ENCODE measurements at regions not wholly inside any gene's neighbourhood (a gene's known extent, or its start where the extent isn't known, plus 50 kb on each side); places are given as distances from the start of the nearest gene placed in this dataset.

DNA sequence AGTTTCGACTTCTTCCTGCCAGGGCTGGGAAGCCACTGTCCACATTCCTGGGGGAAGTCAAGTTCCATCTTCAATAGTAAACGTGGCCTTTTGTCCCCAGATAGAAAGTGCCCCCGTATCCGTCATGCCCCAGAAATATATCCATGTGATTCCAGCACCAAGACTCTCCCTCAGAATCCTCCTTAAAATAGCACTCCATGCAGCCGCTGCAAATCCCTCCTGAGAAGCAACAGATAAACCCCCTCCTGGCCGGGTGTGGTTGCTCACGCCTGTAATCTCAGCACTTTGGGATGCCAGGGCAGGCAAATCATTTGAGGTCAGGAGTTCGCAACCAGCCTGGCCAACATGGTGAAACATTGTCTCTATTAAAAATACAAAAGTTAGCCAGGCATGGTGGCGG, 126.1 kb downstream of the OLFM1 start:
- in situ Hi-C loops (cut with MboI; ENCODE audit: low sequenced_read_pairs, unreplicated experiment): no loop called here
- DNase-seq (ENCODE audit: low spot score): no peak
- TF ChIP-seq, protein P1, sequence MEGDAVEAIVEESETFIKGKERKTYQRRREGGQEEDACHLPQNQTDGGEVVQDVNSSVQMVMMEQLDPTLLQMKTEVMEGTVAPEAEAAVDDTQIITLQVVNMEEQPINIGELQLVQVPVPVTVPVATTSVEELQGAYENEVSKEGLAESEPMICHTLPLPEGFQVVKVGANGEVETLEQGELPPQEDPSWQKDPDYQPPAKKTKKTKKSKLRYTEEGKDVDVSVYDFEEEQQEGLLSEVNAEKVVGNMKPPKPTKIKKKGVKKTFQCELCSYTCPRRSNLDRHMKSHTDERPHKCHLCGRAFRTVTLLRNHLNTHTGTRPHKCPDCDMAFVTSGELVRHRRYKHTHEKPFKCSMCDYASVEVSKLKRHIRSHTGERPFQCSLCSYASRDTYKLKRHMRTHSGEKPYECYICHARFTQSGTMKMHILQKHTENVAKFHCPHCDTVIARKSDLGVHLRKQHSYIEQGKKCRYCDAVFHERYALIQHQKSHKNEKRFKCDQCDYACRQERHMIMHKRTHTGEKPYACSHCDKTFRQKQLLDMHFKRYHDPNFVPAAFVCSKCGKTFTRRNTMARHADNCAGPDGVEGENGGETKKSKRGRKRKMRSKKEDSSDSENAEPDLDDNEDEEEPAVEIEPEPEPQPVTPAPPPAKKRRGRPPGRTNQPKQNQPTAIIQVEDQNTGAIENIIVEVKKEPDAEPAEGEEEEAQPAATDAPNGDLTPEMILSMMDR (IDR thresholded peaks at IDR 0.05; ENCODE audit: borderline replicate concordance, control extremely low read depth, extremely low read depth, insufficient read depth, missing control alignments): no peak

DNA sequence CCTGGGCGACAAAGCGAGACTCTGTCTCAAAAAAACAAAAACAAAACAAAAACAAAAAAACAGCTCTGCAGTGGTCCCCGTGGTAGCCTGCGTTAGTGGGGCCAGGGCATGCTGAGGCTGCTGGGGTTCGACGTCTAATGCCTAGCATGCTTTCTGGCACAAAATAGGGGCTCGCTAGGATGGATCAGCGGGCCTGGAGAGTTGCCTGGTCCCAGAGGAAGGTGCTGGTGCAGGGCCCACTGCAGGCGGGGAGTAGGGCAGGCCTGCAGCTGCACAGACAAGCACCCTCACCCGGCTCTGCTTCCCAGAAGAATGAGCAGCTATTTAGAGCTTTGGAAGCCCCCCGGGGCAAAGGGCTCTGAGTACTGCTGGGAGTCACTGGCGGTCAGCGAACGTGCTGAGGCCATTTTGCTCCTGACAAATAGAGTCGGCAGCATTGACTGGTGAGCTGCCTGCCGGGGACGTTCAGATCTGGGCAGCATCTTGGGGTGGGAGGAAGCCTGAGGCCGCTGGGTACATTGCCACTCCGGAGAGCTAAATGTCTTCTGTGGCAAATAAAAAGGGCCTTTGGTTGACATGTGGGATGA, 126.7 kb downstream of the OLFM1 start:
- in situ Hi-C loops (cut with MboI; ENCODE audit: low sequenced_read_pairs, unreplicated experiment): no loop called here
- no peak for DNase-seq (ENCODE audit: low spot score)
- TF ChIP-seq, protein P1 (IDR thresholded peaks at IDR 0.05; ENCODE audit: borderline replicate concordance, control extremely low read depth, extremely low read depth, insufficient read depth, missing control alignments): no peak

DNA sequence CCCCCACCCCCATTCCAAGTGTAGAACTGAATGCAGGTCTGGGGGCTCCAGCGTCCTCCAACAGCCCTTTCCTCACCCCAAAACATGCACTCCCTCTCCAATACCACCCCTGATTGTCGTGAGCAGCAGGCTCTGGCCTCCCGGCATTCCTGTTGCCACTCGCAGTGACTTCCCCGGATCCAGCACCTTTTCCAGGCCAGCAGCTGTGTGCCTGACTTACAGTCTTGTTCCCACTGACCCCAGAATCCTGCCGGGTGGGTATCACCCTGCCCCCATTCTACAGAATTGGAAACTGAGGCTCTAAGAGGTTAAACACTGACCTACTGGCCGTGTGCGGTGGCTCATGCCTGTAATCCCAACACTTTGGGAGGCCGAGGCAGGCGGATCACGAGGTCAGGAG, 127.2 kb downstream of the OLFM1 start:
- in situ Hi-C loops (cut with MboI; ENCODE audit: low sequenced_read_pairs, unreplicated experiment): no loop called here
- TF ChIP-seq, protein P1 (IDR thresholded peaks at IDR 0.05; ENCODE audit: borderline replicate concordance, control extremely low read depth, extremely low read depth, insufficient read depth, missing control alignments): no peak
- no peak for DNase-seq (ENCODE audit: low spot score)

DNA sequence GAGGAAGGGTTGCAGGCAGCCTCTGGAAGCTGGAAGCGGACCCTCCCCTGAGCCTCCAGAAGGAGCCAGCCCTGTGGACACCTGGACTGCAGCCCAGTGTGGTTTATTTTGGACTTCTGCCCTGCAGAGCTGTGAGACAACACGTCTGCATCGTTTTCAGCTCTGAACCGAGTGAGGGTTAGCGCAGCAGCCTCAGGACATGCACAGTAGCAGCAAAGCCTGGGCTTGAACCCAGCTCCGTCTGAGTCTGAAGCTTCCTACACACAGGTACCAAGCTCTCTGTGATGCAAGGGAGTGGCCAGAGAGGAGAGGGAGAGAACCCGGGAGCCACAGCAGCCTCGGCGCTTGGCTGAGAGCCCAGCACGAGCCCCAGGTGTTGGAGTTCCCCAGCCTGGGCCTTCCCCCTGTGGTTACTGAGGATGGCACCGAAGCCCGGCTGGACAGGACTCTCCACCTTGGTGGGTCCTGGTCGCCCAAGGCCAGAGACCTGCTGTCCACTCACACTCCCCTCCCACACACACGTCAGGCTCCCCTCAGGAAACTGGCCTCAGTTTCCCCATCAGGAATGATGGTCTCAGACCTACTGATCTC, 128.2 kb downstream of the OLFM1 start:
- in situ Hi-C loops (cut with MboI; ENCODE audit: low sequenced_read_pairs, unreplicated experiment): no loop called here
- DNase-seq (ENCODE audit: low spot score): no peak
- TF ChIP-seq, protein P1 (IDR thresholded peaks at IDR 0.05; ENCODE audit: borderline replicate concordance, control extremely low read depth, extremely low read depth, insufficient read depth, missing control alignments): no peak

DNA sequence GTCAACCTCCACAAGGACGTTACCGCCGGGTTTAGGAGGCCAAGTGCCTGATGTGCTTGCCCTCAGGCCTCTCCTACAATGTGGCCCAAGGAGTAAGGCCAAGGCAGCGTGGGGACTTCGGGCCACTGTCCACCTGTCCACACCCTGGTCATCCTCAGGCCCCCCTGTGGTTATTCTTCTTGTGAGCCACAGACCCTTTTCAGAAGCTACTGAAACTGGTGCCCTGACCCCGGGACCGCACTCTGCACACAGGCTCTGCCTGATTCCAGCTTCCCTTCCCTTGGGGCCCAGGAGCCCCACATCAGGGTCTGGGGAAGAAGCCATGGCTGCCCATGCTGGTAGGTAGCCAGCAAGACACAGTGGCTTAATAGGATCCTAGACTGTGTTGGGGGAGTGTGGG, 128.8 kb downstream of the OLFM1 start:
- in situ Hi-C loops (cut with MboI; ENCODE audit: low sequenced_read_pairs, unreplicated experiment): no loop called here
- TF ChIP-seq, protein P1 (IDR thresholded peaks at IDR 0.05; ENCODE audit: borderline replicate concordance, control extremely low read depth, extremely low read depth, insufficient read depth, missing control alignments): no peak

DNA sequence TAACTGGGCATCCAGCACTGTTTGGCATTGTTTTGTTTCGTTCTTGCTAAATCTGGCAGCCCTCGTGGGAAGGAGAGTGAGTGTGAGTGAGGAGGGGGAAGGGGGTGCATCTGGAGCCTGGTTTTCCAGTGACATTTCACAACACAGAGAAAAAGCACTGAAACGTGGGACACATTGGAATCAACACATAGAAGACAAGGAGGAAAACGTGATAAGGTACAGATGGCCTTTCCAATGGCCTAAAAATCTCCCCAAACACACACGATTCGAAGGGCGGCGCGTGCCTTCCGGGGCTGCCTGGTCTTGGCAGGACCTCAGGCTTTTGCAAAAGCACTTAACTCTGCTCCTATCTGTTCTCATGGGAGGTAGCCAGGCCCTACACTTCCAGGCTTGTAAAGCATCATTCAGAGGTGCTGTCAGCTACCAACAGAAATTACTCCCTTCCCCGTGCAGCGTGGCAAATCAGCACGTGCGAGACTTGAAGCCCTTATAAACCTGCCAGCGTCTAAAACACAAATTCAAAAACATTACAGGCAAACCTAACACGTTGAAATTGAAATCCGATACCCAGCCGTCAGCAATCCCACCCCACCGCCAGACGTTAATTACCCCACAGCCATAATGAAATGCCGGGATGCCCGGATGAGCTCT, 129.4 kb downstream of the OLFM1 start:
- in situ Hi-C loops (cut with MboI; ENCODE audit: low sequenced_read_pairs, unreplicated experiment): no loop called here
- TF ChIP-seq, protein P1 (IDR thresholded peaks at IDR 0.05; ENCODE audit: borderline replicate concordance, control extremely low read depth, extremely low read depth, insufficient read depth, missing control alignments): no peak
- no peak for DNase-seq (ENCODE audit: low spot score)

More for the DNA sequence above, 128.8 kb downstream of the OLFM1 start:
- DNase-seq (ENCODE audit: low spot score): no peak

Measured in GM13976 (cell line).